HepG2 (cell line): ENCODE measurements at regions not wholly inside any gene's neighbourhood (a gene's known extent, or its start where the extent isn't known, plus 50 kb on each side); places are given as distances from the start of the nearest gene placed in this dataset.

Experiments used
- ATAC-seq: fragments of 200-7000 bp; cut with Tn5 transposase; 3 replicates; pipeline ENCODE4 v1.9.1; 2020; ENCODE audit warnings: mild to moderate bottlenecking, moderate library complexity
- BruUV-seq: library from RNA; stranded (reverse); fragments of 400-500 nt; replicated peaks from 2 replicates; lab custom pipeline; 2021; lab: Mats Ljungman, UMichigan
- CTCF ChIA-PET: fragments of 300-600 bp; formaldehyde crosslinking; extraction: SDS; loops from one replicate; lab custom pipeline; 2021; ENCODE audit warnings: low total read pairs, inconsistent platforms, low intra/inter-chr PET ratio; lab: Yijun Ruan, JAX
- POLR2A ChIA-PET: fragments of 350-600 bp; sonication (Branson Sonifier 250); formaldehyde crosslinking; loops from one replicate; lab custom pipeline; 2020; ENCODE audit warnings: antibody characterized with exemption, inconsistent platforms; lab: Yijun Ruan, JAX
- DNase-seq: peaks from one replicate; pipeline ENCODE4 v3.0.0-alpha.2; 2015; ENCODE audit warnings: low spot score
- FAIRE-seq: peaks from 3 replicates; lab custom pipeline; 2011; peaks lifted over from hg19 to GRCh38; lab: Jason Lieb, UNC
- H2AFZ ChIP-seq: one replicate; pipeline ENCODE4 v1.6.1; 2011; ENCODE audit warnings: low read length, inconsistent platforms
- H3K27ac ChIP-seq: fragments of 300-600 bp; 3 replicates; pipeline ENCODE4 v1.8.0; 2011; ENCODE audit warnings: mixed run types, mild to moderate bottlenecking, mixed read lengths, low read length, inconsistent platforms; ENCODE audit not compliant: insufficient read depth; ENCODE audit errors: extremely low read length
- H3K27me3 ChIP-seq, 2 experiments: fragments of 200-600 bp in 1 of 2; 2 replicates in 1 of 2; 3 replicates in 1 of 2; pipeline versions ENCODE4 v1.6.0 to v1.8.0; 2011; ENCODE audit warnings: low read length in 2 of 2, mild to moderate bottlenecking in 2 of 2, moderate library complexity in 2 of 2, inconsistent platforms in 1 of 2; ENCODE audit not compliant: insufficient read depth in 2 of 2, control insufficient read depth in 1 of 2
- H3K36me3 ChIP-seq, 2 experiments: fragments of 200-600 bp in 1 of 2; replicated peaks in 1 of 2; 2 replicates in 1 of 2; 3 replicates in 1 of 2; pipeline versions ENCODE4 v1.5.1 to v1.8.0; 2011; ENCODE audit warnings: low read length in 2 of 2, inconsistent platforms in 1 of 2; ENCODE audit not compliant: insufficient read depth in 2 of 2, control insufficient read depth in 1 of 2
- H3K4me1 ChIP-seq: 2 replicates; pipeline ENCODE4 v1.5.1; 2012; ENCODE audit warnings: low read length, inconsistent platforms; ENCODE audit not compliant: insufficient read depth
- H3K4me2 ChIP-seq: 2 replicates; pipeline ENCODE4 v1.6.0; 2011; ENCODE audit warnings: low read depth, low read length, inconsistent platforms
- H3K4me3 ChIP-seq, 3 experiments: fragments of 200-600 bp in 1 of 3; sonication (generic), shearing (Covaris generic) in 1 of 3; replicated peaks in 1 of 3; 2 replicates each; pipeline ENCODE4 v1.5.1; 2011 to 2016; ENCODE audit warnings: low read length in 3 of 3, inconsistent platforms in 2 of 3, low read depth in 2 of 3, mild to moderate bottlenecking in 2 of 3, control low read depth in 1 of 3, mixed read lengths in 1 of 3; ENCODE audit not compliant: insufficient read depth in 1 of 3
- H3K79me2 ChIP-seq: one replicate; pipeline ENCODE4 v1.6.1; 2011; ENCODE audit warnings: low read length, inconsistent platforms; ENCODE audit not compliant: insufficient read depth
- H3K9ac ChIP-seq: 2 replicates; pipeline ENCODE4 v1.6.0; 2011; ENCODE audit warnings: mild to moderate bottlenecking, low read depth, low read length, inconsistent platforms; ENCODE audit not compliant: insufficient read depth
- H3K9me3 ChIP-seq: 2 replicates; pipeline ENCODE4 v1.5.1; 2012; ENCODE audit warnings: mild to moderate bottlenecking, low read length
- H4K20me1 ChIP-seq: 2 replicates; pipeline ENCODE4 v1.6.0; 2011; ENCODE audit warnings: inconsistent platforms, mild to moderate bottlenecking, low read length, moderate library complexity; ENCODE audit not compliant: insufficient read depth
- HDAC6 ChIP-seq: fragments of 200-600 bp; sonication (generic); IDR thresholded peaks from 2 replicates; pipeline ENCODE4 v1.7.0; 2017; ENCODE audit warnings: mild to moderate bottlenecking, antibody characterized with exemption, low read length, low read depth
- NFE2L1 ChIP-seq: sonication (generic); formaldehyde crosslinking; IDR thresholded peaks from 2 replicates; pipeline ENCODE4 v1.4.0; 2020; ENCODE audit warnings: missing genetic modification reagents, mild to moderate bottlenecking, borderline replicate concordance
- REL ChIP-seq: sonication (generic); formaldehyde crosslinking; conservative IDR thresholded peaks from 2 replicates; pipeline ENCODE4 v1.8.0; 2022; ENCODE audit warnings: mild to moderate bottlenecking, missing genetic modification reagents, moderate library complexity
- SALL1 ChIP-seq: sonication (generic); formaldehyde crosslinking; IDR thresholded peaks from 2 replicates; pipeline ENCODE4 v1.8.0; 2022; ENCODE audit warnings: mild to moderate bottlenecking, missing genetic modification reagents
- SP2 ChIP-seq: sonication (generic); formaldehyde crosslinking; IDR thresholded peaks from 2 replicates; pipeline ENCODE4 v1.5.1; 2020; ENCODE audit warnings: mild to moderate bottlenecking, missing genetic modification reagents
- TAF15 ChIP-seq: fragments of 200-400 bp; formaldehyde crosslinking; IDR thresholded peaks from one replicate; pipeline ENCODE4 v1.6.1; 2018; ENCODE audit warnings: mild to moderate bottlenecking, low read depth, low read length; ENCODE audit not compliant: poor library complexity, severe bottlenecking
- TBX3 ChIP-seq: fragments of 450-650 bp; IDR thresholded peaks from 2 replicates; pipeline ENCODE4 v1.6.1; 2017; ENCODE audit warnings: antibody characterized with exemption, mild to moderate bottlenecking, inconsistent platforms, borderline replicate concordance
- THAP11 ChIP-seq: IDR thresholded peaks from 2 replicates; pipeline ENCODE4 v1.6.1; 2016; ENCODE audit warnings: missing biosample characterization, missing genetic modification reagents
- ZKSCAN8 ChIP-seq: IDR thresholded peaks from 2 replicates; pipeline ENCODE4 v1.6.1; 2016; ENCODE audit warnings: borderline replicate concordance, missing genetic modification reagents, missing compliant biosample characterization
- ZNF253 ChIP-seq: sonication (generic); formaldehyde crosslinking; IDR thresholded peaks from 2 replicates; pipeline ENCODE4 v1.8.0; 2022; ENCODE audit warnings: mild to moderate bottlenecking, missing genetic modification reagents, borderline replicate concordance
- ZNF34 ChIP-seq: sonication (generic); formaldehyde crosslinking; IDR thresholded peaks from 2 replicates; pipeline ENCODE4 v1.4.0; 2020; ENCODE audit warnings: mild to moderate bottlenecking, missing genetic modification reagents, borderline replicate concordance
- ZNF383 ChIP-seq: sonication (generic); formaldehyde crosslinking; IDR thresholded peaks from 2 replicates; pipeline ENCODE4 v1.4.0; 2020; ENCODE audit warnings: missing genetic modification reagents, mild to moderate bottlenecking, borderline replicate concordance
- ZNF639 ChIP-seq: conservative IDR thresholded peaks from 2 replicates; pipeline ENCODE4 v1.6.1; 2018; ENCODE audit warnings: missing genetic modification reagents
- ZNF652 ChIP-seq: IDR thresholded peaks from 2 replicates; pipeline ENCODE4 v1.6.1; 2016; ENCODE audit warnings: low read depth, borderline replicate concordance
- ZNF839 ChIP-seq: sonication (generic); formaldehyde crosslinking; IDR thresholded peaks from 2 replicates; pipeline ENCODE4 v1.4.0; 2020; ENCODE audit warnings: missing genetic modification reagents, mild to moderate bottlenecking, borderline replicate concordance
- WGBS: methylation state at CpG from one replicate; pipeline ENCODE4 v1.1.6; 2017; ENCODE audit warnings: low lambda C conversion rate; 5-methylcytosine and 5-hydroxymethylcytosine counted together
- in situ Hi-C: cut with HindIII; loops from 2 replicates; pipeline ENCODE4 v1.10.0; 2017; ENCODE audit warnings: low pct_unique_long_range_greater_than_20kb; ENCODE audit not compliant: extremely low pct_ligation_motif_present
- intact Hi-C: fragments of 100-400 bp; cut with micrococcal nuclease; formaldehyde crosslinking; loops from one replicate; pipeline ENCODE4 v1.10.0; 2022; ENCODE audit not compliant: unreplicated experiment
- TF ChIP-seq, protein P1 (sequence below): sonication (generic); formaldehyde crosslinking; IDR thresholded peaks from 2 replicates; pipeline ENCODE4 v1.4.0; 2020; ENCODE audit warnings: mild to moderate bottlenecking, low read depth, missing genetic modification reagents
- TF ChIP-seq, protein P2 (sequence below): sonication (generic); formaldehyde crosslinking; IDR thresholded peaks from 2 replicates; pipeline ENCODE4 v1.4.0; 2020; ENCODE audit warnings: missing genetic modification reagents, borderline replicate concordance
- TF ChIP-seq, protein P3 (sequence below): sonication (generic); formaldehyde crosslinking; conservative IDR thresholded peaks from 2 replicates; pipeline ENCODE4 v1.4.0; 2020; ENCODE audit warnings: missing genetic modification reagents

GRCh38 chr17:70791748-70792443, 622.6 kb downstream of the KCNJ2 start:
- no peak for DNase-seq
- intact Hi-C loops (no loop called here), in situ Hi-C loops (no loop called here)
- Histone ChIP-seq H2AFZ (no peak overlapping the region), H3K4me2 (no peak overlapping the region), H3K27ac (no peak overlapping the region), H4K20me1 (no peaks in the 10 kb centered on the region), H3K4me3 (no peak overlapping the region), H3K9me3 (peaks cover 61% of the 10 kb centered on the region), H3K9ac (no peak overlapping the region), H3K4me1 (no peaks in the 10 kb centered on the region), H3K27me3 (no peaks in the 10 kb centered on the region), H3K79me2 (no peaks in the 10 kb centered on the region), H3K36me3 (no peaks in the 10 kb centered on the region)
- no peak for ATAC-seq
- 33% methylated on average over 5 of the region's 5 CpGs for WGBS
- POLR2A ChIA-PET, result no interaction called here
- BruUV-seq, result no TSS peak
- no peak for FAIRE-seq
- CTCF ChIA-PET, result no interaction called here
- TF ChIP-seq REL (CRISPR knock-in tag) (no peak), THAP11 (no peak), ZNF383 (CRISPR knock-in tag) (no peak), TBX3 (no peak), NFE2L1 (CRISPR knock-in tag) (no peak), SALL1 (CRISPR knock-in tag) (no peak), ZKSCAN8 (no peak), HDAC6 (no peak), TAF15 (no peak), ZNF639 (CRISPR knock-in tag) (no peak), ZNF652 (CRISPR knock-in tag) (no peak), ZNF34 (no peak), SP2 (CRISPR knock-in tag) (no peak), ZNF839 (CRISPR knock-in tag) (no peak), ZNF253 (no peak)
- TF ChIP-seq, protein P1, sequence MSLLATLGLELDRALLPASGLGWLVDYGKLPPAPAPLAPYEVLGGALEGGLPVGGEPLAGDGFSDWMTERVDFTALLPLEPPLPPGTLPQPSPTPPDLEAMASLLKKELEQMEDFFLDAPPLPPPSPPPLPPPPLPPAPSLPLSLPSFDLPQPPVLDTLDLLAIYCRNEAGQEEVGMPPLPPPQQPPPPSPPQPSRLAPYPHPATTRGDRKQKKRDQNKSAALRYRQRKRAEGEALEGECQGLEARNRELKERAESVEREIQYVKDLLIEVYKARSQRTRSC, result no peak
- TF ChIP-seq, protein P2, sequence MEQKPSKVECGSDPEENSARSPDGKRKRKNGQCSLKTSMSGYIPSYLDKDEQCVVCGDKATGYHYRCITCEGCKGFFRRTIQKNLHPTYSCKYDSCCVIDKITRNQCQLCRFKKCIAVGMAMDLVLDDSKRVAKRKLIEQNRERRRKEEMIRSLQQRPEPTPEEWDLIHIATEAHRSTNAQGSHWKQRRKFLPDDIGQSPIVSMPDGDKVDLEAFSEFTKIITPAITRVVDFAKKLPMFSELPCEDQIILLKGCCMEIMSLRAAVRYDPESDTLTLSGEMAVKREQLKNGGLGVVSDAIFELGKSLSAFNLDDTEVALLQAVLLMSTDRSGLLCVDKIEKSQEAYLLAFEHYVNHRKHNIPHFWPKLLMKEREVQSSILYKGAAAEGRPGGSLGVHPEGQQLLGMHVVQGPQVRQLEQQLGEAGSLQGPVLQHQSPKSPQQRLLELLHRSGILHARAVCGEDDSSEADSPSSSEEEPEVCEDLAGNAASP (CRISPR knock-in tag), result no peak
- TF ChIP-seq, protein P3, sequence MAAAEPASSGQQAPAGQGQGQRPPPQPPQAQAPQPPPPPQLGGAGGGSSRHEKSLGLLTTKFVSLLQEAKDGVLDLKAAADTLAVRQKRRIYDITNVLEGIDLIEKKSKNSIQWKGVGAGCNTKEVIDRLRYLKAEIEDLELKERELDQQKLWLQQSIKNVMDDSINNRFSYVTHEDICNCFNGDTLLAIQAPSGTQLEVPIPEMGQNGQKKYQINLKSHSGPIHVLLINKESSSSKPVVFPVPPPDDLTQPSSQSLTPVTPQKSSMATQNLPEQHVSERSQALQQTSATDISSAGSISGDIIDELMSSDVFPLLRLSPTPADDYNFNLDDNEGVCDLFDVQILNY, result no peak
